GM12801 (cell line): ENCODE measurements at regions not wholly inside any gene's neighbourhood (a gene's known extent, or its start where the extent isn't known, plus 50 kb on each side); places are given as distances from the start of the nearest gene placed in this dataset.

Experiments
- CTCF ChIP-seq: IDR thresholded peaks from one replicate; pipeline ENCODE4 v1.5.1; 2011; ENCODE audit warnings: control low read depth; ENCODE audit not compliant: insufficient read length; ENCODE audit errors: extremely low read depth

- TF ChIP-seq CTCF: no peak
Measured at GRCh38 chr7:17043012-17043877, 161.5 kb upstream of the AGR3 start.

GRCh38 chr7:17044396-17044795, 162.6 kb upstream of the AGR3 start:
- TF ChIP-seq CTCF: no peak

- no peak for TF ChIP-seq CTCF
Measured at GRCh38 chr7:17044861-17045260, 163.1 kb upstream of the AGR3 start.

GRCh38 chr7:17046259-17046658, 164.5 kb upstream of the AGR3 start:
- no peak for TF ChIP-seq CTCF

- no peak for TF ChIP-seq CTCF
Measured at GRCh38 chr7:17046666-17047065, 164.9 kb upstream of the AGR3 start.

- TF ChIP-seq CTCF: no peak
Measured at GRCh38 chr7:17054206-17054605, 172.4 kb upstream of the AGR3 start.

- no peak for TF ChIP-seq CTCF
Measured at GRCh38 chr7:17054836-17055235, 173.1 kb upstream of the AGR3 start.
